Muscle of back (tissue), 3 donors: ENCODE measurements at regions not wholly inside any gene's neighbourhood (a gene's known extent, or its start where the extent isn't known, plus 50 kb on each side); places are given as distances from the start of the nearest gene placed in this dataset.
"Not testable (repeated sequence)": the region's sequence is repeated elsewhere in the genome, so short reads cannot be mapped to it uniquely, and the experiment has no call there.

Experiments used
- DNase-seq, 3 donors: peaks; one replicate each; pipeline versions ENCODE4 v3.0.0 to v3.0.0-alpha.2; 2013

DNA sequence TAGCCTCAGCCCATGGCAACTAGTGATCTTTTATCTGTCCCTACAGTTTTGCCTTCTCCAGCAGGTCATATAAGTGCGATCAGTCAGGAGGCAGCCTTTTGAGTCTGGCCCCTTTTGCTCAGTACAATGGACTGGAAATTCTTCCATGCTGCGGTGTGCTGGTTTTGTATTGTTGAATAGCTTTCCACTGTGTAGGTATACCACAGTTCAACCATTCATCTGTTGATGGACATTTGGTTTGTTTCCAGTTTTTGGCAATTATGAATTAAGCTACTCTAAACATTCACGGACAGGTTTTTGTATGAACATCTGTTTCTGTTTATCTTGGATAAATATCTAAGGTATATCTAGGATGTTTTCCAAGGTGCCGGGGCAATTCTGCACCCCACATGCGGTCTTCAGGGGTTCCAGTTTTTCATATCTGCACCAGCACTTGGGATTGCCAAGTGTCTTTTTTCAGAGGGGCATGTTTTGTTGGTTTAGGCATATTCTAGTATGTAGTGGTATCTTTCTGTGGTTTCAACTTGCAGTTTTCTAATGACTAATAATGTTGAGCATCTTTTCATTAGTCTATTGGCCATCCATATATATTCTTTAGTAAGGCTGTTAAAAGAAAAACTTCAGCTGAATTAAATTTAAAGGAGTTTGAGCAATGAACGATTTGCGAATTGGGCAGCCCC is 141.0 kb downstream of the TFAP2C start:
- no peak for DNase-seq

DNA sequence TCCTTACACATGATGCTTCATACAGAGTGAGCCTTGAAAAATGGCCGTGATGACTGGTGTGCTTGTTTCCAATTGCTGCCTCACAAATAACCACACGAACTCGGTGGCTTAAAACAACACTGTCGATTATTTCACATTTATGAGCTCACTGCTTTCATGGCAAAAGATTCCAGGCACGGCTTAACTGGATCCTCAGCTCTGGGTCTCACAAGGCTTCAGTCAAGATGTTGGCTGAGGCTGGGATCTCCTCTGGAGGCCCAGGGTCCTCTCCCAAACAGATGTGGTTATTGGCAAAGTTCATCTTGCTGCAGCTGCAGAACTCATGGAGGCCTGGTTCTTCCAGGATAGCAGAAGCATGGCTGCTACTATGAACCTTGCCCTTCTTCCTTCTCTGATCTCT is 144.6 kb downstream of the TFAP2C start:
- peak; percentile 41 to 88 (median 59) for DNase-seq

DNA sequence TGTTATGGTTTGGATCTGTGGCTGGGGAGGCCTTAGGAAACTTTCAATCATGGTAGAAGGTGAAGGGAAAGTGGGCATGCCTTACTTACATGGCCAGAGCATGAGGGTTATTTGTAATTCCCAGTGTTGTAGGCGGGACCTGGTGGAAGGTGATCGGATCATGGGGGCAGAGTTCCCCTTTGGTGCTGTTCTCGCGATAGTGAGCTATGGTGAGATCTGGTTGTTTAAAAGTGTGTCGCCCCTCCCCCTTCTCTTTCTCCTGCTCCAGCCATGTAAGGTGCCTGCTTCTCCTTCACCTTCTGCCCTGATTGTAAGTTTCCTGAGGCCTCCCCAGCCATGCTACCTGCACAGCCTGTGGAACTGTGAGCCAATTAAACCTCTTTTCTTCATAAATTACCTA is 145.8 kb downstream of the TFAP2C start:
- DNase-seq = no peak

GRCh38 chr20:56776345-56776744 is 147.2 kb downstream of the TFAP2C start:
- no peak for DNase-seq

DNA sequence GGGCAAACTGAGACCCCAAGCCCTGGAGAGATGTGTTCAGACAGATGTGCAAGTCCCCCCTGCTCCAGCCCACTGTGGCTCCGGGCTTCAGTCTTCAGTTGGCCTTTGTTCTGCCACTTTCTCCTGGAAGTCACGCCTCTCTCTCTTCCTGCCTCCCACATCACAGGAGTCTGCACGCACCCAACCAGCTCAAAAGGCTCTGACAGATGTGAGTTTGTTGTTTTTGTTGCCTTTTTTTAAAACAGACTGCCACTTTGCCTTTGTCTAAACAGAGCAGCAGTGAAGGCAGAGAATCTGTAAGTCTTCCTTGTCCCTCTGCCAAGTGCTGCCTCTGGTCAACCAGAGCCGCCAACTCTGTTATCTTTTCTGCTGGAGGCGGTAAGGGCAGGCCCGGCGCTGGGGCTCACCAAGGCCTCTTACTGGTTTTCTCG is 149.7 kb downstream of the TFAP2C start:
- peak in 1 of 3 donors; percentile 21 for DNase-seq

DNA sequence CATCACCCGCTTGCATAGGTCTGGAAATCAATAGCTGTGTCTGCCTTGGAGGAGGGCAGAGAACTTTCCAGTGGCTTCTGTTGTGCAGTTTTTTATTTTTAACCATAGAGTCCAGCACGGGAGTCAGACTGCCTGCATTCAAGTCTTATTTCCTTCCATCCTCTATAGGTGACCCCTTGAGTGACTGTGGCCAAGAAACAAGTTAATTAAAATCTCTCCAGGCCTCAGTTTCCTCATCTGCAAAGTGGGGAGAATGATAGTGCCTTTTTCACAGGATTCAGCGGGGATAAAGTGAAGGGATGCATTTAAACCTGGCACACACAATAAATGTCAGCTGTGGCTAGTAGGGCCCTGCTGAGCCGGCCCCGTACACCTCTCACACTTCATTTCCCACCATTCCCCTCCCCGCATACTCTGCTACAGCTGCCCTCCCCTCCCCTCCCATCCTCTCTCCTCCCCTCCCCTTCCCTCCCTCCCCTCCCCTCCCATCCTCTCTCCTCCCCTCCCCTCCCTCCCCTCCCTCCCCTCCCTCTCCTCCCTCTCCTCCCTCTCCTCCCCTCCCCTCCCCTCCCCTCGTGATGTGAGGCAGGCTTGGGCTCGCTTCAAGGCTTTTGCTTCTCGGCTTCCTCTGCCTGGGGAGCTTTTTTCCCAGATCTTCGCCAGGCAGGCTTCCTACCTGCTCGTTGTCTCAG is 150.5 kb downstream of the TFAP2C start:
- DNase-seq = no peak

GRCh38 chr20:56780266-56780665 is 151.2 kb downstream of the TFAP2C start:
- no peak for DNase-seq

DNA sequence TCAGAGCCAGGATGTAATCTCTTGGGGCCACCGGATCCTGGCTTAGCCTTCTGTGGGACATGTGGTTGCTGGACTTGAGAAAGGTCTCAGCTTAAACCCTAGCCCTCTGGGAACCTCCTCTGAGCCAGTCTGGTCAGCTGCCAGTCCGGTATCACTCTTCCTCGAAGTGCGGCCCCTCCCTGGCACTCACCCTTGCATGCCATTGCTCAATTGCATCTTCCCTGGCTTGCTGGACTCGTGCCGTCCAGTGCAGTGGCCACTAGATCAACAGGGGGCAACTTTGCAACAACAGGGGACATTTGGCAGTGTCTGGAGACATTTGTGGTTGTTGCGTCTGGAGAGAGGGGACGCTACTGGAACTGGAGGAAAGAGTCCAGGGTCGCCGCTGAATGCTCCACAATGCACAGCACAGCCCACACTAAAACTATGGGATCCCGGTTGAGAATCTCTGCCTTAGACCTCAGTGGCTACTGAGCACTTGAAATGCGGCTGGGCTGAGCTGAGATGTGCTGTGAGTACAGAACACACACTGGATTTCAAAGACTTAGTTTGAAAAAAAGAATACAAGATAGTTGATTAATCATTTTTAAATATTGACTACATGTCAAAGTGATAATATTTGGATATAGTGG is 152.1 kb downstream of the TFAP2C start:
- DNase-seq = peak in 1 of 3 donors; percentile 39

DNA sequence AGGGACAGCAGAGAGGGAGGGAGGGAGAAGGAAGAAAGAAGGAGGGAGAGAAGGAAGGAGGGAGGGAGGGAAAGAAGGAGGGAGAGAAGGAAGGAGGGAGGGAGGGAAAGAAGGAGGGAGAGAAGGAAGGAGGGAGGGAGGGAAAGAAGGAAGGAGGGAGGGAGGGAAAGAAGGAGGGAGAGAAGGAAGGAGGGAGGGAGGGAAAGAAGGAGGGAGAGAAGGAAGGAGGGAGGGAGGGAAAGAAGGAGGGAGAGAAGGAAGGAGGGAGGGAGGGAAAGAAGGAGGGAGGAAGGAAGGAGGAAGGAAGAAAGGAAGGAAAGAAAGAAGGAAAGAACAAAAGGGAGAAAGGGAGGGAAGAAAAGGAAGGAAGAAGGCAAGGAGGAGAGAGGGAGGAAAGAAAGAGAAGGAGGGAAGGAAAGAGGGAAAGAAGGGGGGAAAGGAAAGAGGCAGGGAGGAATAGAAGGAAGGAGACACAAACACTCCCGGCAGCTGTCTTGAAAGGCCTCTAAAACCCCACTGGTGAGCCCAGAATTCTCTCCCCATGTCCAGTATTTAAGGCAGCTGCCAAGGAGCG is 153.0 kb downstream of the TFAP2C start:
- DNase-seq = not testable (repeated sequence)

- not testable (repeated sequence) for DNase-seq
These were observed 153.7 kb downstream of the TFAP2C start for GRCh38 chr20:56782814-56783213.

DNA sequence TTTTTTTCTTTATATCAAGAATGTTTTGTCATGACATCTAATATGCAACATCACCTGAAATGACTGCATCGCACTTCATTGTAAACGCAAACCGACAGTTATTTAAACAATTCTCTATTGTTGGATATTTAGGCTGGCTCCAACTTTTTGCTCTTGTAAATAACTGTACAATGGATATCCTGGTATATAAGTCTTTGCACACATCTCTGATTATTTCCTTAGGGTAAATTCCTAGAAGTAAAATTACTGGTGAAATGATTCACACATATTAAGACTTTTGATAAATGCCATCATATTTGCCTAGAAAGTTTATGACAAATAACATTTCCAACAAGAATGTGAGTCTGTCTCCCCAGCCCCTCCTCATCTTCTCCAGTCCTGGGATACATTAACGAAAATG is 154.7 kb downstream of the TFAP2C start:
- no peak for DNase-seq

DNA sequence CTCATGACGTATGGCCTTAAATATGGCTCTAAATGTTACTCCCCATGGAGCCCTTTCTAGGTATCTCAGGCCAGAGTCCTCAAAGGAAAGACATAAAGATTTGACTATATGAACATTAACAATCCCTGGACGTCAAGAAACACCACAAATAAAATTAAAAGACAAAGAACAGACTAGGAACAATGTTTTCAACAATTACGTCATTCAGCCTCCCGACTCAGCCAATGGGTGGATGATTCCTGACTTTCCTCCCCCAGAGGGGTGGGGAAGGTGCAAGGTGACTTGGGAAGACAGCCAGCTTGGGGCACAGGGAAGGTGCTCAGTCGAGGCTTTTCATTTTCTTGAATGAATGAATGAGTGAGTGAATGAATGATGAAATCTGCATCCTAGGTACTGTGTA is 157.4 kb downstream of the TFAP2C start:
- DNase-seq = no peak

- peak in 1 of 3 donors; percentile 75 for DNase-seq
These were observed 159.1 kb downstream of the TFAP2C start for GRCh38 chr20:56788041-56788670.

DNA sequence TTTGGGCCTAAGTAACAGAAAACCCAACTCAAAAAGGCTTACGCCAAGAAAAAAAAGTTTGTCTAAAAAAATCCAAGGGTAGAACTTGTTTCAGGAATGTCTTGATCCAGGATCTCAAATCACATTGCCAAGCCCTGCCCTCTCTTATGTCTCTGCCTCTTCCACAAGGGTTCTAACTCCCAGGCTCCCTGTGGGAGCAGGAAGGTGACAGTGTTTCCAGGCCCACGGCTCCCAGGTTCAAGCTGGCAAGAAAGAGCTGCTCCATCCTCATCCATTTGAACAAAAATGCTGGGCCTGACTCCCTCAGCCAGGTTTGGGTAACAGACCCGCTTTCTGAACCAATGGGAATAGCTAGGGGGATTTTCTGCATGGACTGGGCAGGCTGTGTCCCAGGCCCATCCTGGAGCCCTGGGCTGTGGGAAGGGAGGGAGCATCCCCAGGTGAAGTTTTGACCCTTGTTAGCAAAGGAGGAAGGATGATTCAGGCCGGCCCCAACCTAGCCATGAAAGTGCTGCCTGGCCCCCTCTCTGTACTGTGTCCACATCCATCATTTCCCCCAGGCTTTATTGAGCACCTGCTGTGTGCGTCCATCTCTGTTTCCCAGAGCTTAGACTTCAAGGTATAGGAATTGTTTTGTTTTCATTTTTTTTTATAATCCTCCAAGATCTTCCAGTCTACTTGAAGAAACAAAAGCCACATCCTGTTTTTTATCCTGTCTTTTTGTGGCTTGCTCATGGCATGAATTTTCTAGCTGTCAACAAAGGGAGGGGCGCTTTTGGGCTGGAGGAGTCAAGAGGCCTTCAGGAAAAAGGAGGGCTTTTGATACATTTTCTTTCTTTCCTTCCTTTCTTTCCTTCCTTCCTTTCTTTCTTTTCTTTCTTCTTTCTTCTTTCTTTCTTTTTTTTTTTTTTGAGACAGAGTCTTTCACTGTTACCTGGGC is 159.8 kb downstream of the TFAP2C start:
- DNase-seq = no peak

DNA sequence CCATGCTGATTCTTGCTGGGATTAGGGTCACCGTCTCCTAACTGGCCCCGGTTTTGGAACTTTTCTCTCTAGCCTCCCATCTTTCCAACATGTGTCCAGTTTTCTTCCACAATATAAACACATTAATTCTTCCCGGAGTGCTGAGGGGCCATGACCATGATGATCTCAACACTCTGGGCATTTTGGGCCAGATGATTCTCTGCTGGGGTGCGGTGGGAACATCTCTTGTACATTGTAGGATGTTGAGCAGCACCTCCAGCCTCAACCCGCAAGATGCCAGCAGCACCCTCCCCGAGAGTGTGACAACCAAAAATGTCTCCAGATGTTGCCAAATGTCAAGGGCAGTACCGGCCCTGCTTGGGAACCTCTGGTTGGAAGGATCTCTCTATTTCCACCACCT is 164.8 kb downstream of the TFAP2C start:
- no peak for DNase-seq

DNA sequence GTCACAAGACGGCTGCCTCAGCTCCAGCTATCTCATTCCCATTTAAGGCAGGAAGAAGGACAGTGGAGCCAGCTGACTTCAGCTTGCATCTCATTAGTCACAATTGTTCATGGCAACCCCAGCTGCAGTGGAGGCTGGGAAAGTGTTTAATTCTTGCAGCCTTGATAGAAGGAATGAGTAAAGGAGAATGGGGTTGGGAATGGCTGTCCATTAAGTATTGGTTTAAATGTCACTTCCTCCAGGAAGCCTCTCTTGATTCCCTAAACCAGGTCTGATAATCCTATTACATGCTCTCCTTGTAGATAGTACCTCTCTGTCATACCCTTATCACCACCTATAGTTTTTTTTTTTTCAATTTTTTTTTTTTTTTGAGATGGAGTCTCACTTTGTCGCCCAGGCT is 166.4 kb downstream of the TFAP2C start:
- no peak for DNase-seq

- DNase-seq = no peak
These were observed 167.2 kb downstream of the TFAP2C start for GRCh38 chr20:56796345-56796744.

- DNase-seq = no peak
These were observed 167.9 kb downstream of the TFAP2C start for GRCh38 chr20:56797023-56797422.

DNA sequence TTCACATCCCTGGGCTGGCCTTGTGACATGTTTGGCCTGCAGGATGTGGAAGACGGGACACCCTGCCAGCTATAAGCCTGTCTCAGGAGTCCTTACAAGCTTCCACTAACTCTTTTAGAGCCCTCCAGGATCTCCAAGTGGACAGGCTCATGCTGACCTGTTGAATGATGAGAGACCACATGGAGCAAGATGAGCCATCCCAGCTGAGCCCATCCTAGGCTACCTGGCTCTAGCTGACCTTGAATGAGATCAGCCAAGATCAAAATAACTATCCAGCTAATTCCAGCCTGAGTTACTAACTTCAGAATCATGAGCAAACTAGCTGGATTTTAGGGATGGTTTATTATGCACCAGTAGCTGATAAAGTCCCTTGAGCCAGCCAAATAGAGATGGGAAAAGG is 169.5 kb downstream of the TFAP2C start:
- DNase-seq = no peak

GRCh38 chr20:56799187-56799586 is 170.1 kb downstream of the TFAP2C start:
- DNase-seq = no peak

- no peak for DNase-seq
These were observed 171.0 kb downstream of the TFAP2C start for GRCh38 chr20:56800088-56800487.
